ENCODE measurements at regions not wholly inside any gene's neighbourhood (a gene's known extent, or its start where the extent isn't known, plus 50 kb on each side); places are given as distances from the start of the nearest gene placed in this dataset.

DNA sequence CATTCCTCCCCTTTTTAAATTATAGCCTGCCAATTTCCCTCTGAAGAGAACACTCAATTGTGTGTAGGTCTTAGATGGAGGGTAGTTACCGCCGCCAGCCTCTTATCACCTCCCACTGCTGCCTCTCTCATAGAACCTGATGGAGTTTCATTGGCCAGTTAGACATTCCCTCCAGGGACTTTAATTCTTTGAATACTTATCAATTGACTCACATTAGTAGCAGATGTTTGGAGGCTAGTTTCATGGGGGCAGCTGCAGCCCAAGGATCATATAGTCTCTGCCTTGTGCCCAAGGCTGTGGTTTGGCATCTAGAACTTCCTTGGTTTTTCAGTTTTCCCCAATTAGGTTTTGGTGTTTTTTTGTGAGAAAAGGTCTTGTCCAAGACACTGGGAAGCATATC lies 318.9 kb upstream of the HTR2A start:
- no peak for TF ChIP-seq EZH2 (IDR thresholded peaks at IDR 0.05; ENCODE audit: insufficient read depth, poor library complexity, severe bottlenecking)
- TF ChIP-seq EZH2phosphoT487 (IDR thresholded peaks at IDR 0.05; ENCODE audit: insufficient read depth, low read depth), result no peak
